GM23338 (cell line): ENCODE measurements at regions not wholly inside any gene's neighbourhood (a gene's known extent, or its start where the extent isn't known, plus 50 kb on each side); places are given as distances from the start of the nearest gene placed in this dataset.

ENCODE experiments used
- ATAC-seq: fragments of 200-7000 bp; cut with Tn5 transposase; 3 replicates; pipeline ENCODE4 v1.9.1; 2020
- DNase-seq: peaks from one replicate; pipeline ENCODE4 v3.0.0-alpha.2; 2015; ENCODE audit warnings: low spot score
- H2AFZ ChIP-seq: fragments of 200-600 bp; sonication (generic); 2 replicates; pipeline ENCODE4 v1.8.0; 2016; ENCODE audit warnings: antibody characterized with exemption, mild to moderate bottlenecking, moderate library complexity
- H3F3A ChIP-seq: fragments of 200-600 bp; sonication (generic); replicated peaks from 2 replicates; pipeline ENCODE4 v1.8.0; 2017; ENCODE audit warnings: antibody characterized with exemption, mixed run types, low read depth
- H3K27ac ChIP-seq: fragments of 200-600 bp; sonication (generic); 2 replicates; pipeline ENCODE4 v1.6.1; 2016; ENCODE audit warnings: low read depth
- H3K27me3 ChIP-seq: fragments of 200-600 bp; sonication (generic); 2 replicates; pipeline ENCODE4 v1.8.0; 2016; ENCODE audit warnings: mild to moderate bottlenecking, mixed run types, moderate library complexity; ENCODE audit not compliant: insufficient read depth
- H3K36me3 ChIP-seq: fragments of 200-600 bp; sonication (generic); 2 replicates; pipeline ENCODE4 v1.8.0; 2016; ENCODE audit warnings: mild to moderate bottlenecking; ENCODE audit not compliant: insufficient read depth
- H3K4me1 ChIP-seq: fragments of 200-600 bp; sonication (generic); 2 replicates; pipeline ENCODE4 v1.8.0; 2016; ENCODE audit warnings: mild to moderate bottlenecking, moderate library complexity; ENCODE audit not compliant: insufficient read depth
- H3K4me2 ChIP-seq: fragments of 200-600 bp; sonication (generic); 2 replicates; pipeline ENCODE4 v1.7.1; 2017; ENCODE audit warnings: mixed run types
- H3K4me3 ChIP-seq: fragments of 200-600 bp; sonication (generic); 2 replicates; pipeline ENCODE4 v1.6.1; 2016; ENCODE audit warnings: mixed run types
- H3K79me2 ChIP-seq: fragments of 200-600 bp; sonication (generic); replicated peaks from 2 replicates; pipeline ENCODE4 v1.8.0; 2017; ENCODE audit warnings: mild to moderate bottlenecking; ENCODE audit not compliant: insufficient read depth
- H3K9me2 ChIP-seq: fragments of 200-600 bp; sonication (generic); 2 replicates; pipeline ENCODE4 v1.8.0; 2017; ENCODE audit not compliant: insufficient read depth
- H4K20me1 ChIP-seq: fragments of 200-600 bp; sonication (generic); replicated peaks from 2 replicates; pipeline ENCODE4 v1.8.0; 2017; ENCODE audit warnings: mild to moderate bottlenecking; ENCODE audit not compliant: insufficient read depth
- H3K27ac Mint-ChIP-seq: 2 replicates; pipeline ENCODE4 v1.8.0; 2020; ENCODE audit warnings: inconsistent platforms, mild to moderate bottlenecking, moderate library complexity, mixed read lengths
- H3K27me3 Mint-ChIP-seq: 3 replicates; pipeline ENCODE4 v1.8.0; 2022; ENCODE audit warnings: low read depth, mild to moderate bottlenecking, moderate library complexity, mixed read lengths, inconsistent platforms; ENCODE audit not compliant: insufficient read depth, poor library complexity
- H3K36me3 Mint-ChIP-seq: 3 replicates; pipeline ENCODE4 v1.8.0; 2021; ENCODE audit warnings: low read depth, mild to moderate bottlenecking, inconsistent platforms, moderate library complexity, mixed read lengths
- H3K4me1 Mint-ChIP-seq: 3 replicates; pipeline ENCODE4 v1.8.0; 2020; ENCODE audit warnings: mild to moderate bottlenecking, inconsistent platforms, mixed read lengths
- H3K4me3 Mint-ChIP-seq: 3 replicates; pipeline ENCODE4 v1.8.0; 2021; ENCODE audit warnings: moderate library complexity, mild to moderate bottlenecking, inconsistent platforms, mixed read lengths
- H3K9me3 Mint-ChIP-seq: 3 replicates; pipeline ENCODE4 v1.8.0; 2020; ENCODE audit warnings: moderate library complexity, mild to moderate bottlenecking, inconsistent platforms, mixed read lengths
- CREB1 ChIP-seq: fragments of 250-450 bp; sonication (Bioruptor Pico); IDR thresholded peaks from 2 replicates; pipeline ENCODE4 v1.5.0; 2020; ENCODE audit warnings: low read depth, mild to moderate bottlenecking, moderate library complexity
- CTCF ChIP-seq, 2 experiments: fragments of 200-600 bp in 1 of 2; sonication (generic) in 1 of 2; conservative IDR thresholded peaks; 2 replicates each; pipeline versions ENCODE4 v1.5.1 to v1.6.1; 2016 to 2017; ENCODE audit warnings: antibody characterized with exemption in 2 of 2, low read depth in 2 of 2, mild to moderate bottlenecking in 2 of 2, moderate library complexity in 1 of 2
- ETS1 ChIP-seq: IDR thresholded peaks from 2 replicates; pipeline ENCODE4 v1.6.1; 2016; ENCODE audit warnings: antibody characterized with exemption
- EZH2 ChIP-seq: fragments of 200-600 bp; sonication (generic); IDR thresholded peaks from one replicate; pipeline ENCODE4 v1.8.0; 2017; ENCODE audit warnings: antibody characterized with exemption, mild to moderate bottlenecking, low read depth; ENCODE audit not compliant: unreplicated experiment
- EZH2phosphoT487 ChIP-seq: fragments of 200-600 bp; sonication (generic); IDR thresholded peaks from one replicate; pipeline ENCODE4 v1.8.1; 2018; ENCODE audit warnings: antibody characterized with exemption; ENCODE audit not compliant: unreplicated experiment
- JUNB ChIP-seq: IDR thresholded peaks from one replicate; pipeline ENCODE4 v1.6.1; 2016; ENCODE audit warnings: antibody characterized with exemption; ENCODE audit not compliant: unreplicated experiment
- NANOG ChIP-seq: IDR thresholded peaks from 2 replicates; pipeline ENCODE4 v1.6.1; 2016; ENCODE audit warnings: antibody characterized with exemption, borderline replicate concordance
- POLR2AphosphoS5 ChIP-seq: IDR thresholded peaks from 2 replicates; pipeline ENCODE4 v1.6.1; 2016; ENCODE audit warnings: antibody characterized with exemption, low read depth
- REST ChIP-seq: IDR thresholded peaks from one replicate; pipeline ENCODE4 v1.6.1; 2018; ENCODE audit warnings: antibody characterized with exemption; ENCODE audit not compliant: unreplicated experiment
- STAT1 ChIP-seq: IDR thresholded peaks from one replicate; pipeline ENCODE4 v1.6.1; 2016; ENCODE audit warnings: antibody characterized with exemption; ENCODE audit not compliant: unreplicated experiment
- ZNF114 ChIP-seq: fragments of 250-450 bp; sonication (Bioruptor Pico); IDR thresholded peaks from 2 replicates; pipeline ENCODE4 v1.5.0; 2020; ENCODE audit warnings: mild to moderate bottlenecking, moderate library complexity
- ZNF331 ChIP-seq: fragments of 250-450 bp; sonication (Bioruptor Pico); IDR thresholded peaks from 2 replicates; pipeline ENCODE4 v1.5.0; 2020; ENCODE audit warnings: low read depth, mild to moderate bottlenecking, moderate library complexity
- ZNF462 ChIP-seq: fragments of 250-450 bp; sonication (Bioruptor Pico); IDR thresholded peaks from 2 replicates; pipeline ENCODE4 v1.5.0; 2020; ENCODE audit warnings: mild to moderate bottlenecking, moderate library complexity

GRCh38 chrX:124836786-124837185 lies 482.9 kb upstream of the TEX13C start:
- Histone ChIP-seq H3K27me3 (no peaks in the 10 kb centered on the region), H3K4me1 (peaks cover 13% of the 10 kb centered on the region), H3K27ac (no peak overlapping the region), H3K4me3 (no peak overlapping the region), H2AFZ (no peak overlapping the region), H3K79me2 (no peaks in the 10 kb centered on the region), H3K36me3 (no peaks in the 10 kb centered on the region), H3F3A (no peaks in the 10 kb centered on the region), H3K9me2 (no peaks in the 10 kb centered on the region), H3K4me2 (no peak overlapping the region), H4K20me1 (no peaks in the 10 kb centered on the region)
- H3K4me3 Mint-ChIP-seq: no peak overlapping the region
- no peak overlapping the region for H3K27ac Mint-ChIP-seq
- ATAC-seq: no peak
- peaks cover 4% of the 10 kb centered on the region; the same call in 2 of the 3 replicates for H3K4me1 Mint-ChIP-seq
- no peaks in the 10 kb centered on the region for H3K9me3 Mint-ChIP-seq
- DNase-seq: no peak
- H3K27me3 Mint-ChIP-seq: no peaks in the 10 kb centered on the region
- no peaks in the 10 kb centered on the region for H3K36me3 Mint-ChIP-seq
- TF ChIP-seq CTCF (conservative IDR thresholded peaks at IDR 0.05; ENCODE audit: low read depth in 2 of 2) (no peak), JUNB (no peak), REST (no peak), STAT1 (no peak), POLR2AphosphoS5 (no peak), NANOG (no peak), CREB1 (CRISPR knock-in tag) (no peak), EZH2phosphoT487 (no peak), EZH2 (no peak), ZNF114 (CRISPR knock-in tag) (no peak), ETS1 (no peak), ZNF331 (no peak), ZNF462 (CRISPR knock-in tag) (no peak)
